C4-2B (cell line): ENCODE measurements at regions not wholly inside any gene's neighbourhood (a gene's known extent, or its start where the extent isn't known, plus 50 kb on each side); places are given as distances from the start of the nearest gene placed in this dataset.
A peak's percentile ranks its signal among the peaks of the same experiment; 100 is the strongest.

Source experiments
- H3K27ac ChIP-seq: fragments of 450-650 bp; 2 replicates; pipeline ENCODE4 v1.5.1; 2017
- ZFX ChIP-seq: fragments of 450-650 bp; IDR thresholded peaks from 2 replicates; pipeline ENCODE4 v1.6.1; 2017
- TF ChIP-seq, protein P1 (sequence below): fragments of 450-650 bp; conservative IDR thresholded peaks from 2 replicates; pipeline ENCODE4 v1.5.1; 2017; ENCODE audit warnings: mild to moderate bottlenecking

DNA sequence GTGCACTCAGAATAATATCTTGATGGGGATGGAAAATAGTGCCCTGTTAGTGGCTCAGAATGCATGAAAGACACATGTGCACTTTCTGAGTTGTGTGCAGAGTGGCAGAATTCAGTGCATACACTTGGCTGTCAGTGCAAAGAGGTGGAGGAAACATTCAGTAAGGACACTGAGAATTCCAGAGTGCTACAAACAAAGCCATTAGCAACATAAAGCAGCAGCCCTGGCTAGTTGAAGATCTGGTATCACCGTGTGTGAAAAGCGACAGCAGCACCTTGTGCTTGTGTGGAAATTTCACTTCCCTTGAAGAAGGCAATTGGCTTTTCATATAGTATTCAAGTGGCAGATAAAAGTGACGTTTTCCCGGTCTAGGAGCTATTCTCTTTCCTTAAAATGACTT lies 810.4 kb downstream of the TRIML1 start:
- TF ChIP-seq, protein P1, sequence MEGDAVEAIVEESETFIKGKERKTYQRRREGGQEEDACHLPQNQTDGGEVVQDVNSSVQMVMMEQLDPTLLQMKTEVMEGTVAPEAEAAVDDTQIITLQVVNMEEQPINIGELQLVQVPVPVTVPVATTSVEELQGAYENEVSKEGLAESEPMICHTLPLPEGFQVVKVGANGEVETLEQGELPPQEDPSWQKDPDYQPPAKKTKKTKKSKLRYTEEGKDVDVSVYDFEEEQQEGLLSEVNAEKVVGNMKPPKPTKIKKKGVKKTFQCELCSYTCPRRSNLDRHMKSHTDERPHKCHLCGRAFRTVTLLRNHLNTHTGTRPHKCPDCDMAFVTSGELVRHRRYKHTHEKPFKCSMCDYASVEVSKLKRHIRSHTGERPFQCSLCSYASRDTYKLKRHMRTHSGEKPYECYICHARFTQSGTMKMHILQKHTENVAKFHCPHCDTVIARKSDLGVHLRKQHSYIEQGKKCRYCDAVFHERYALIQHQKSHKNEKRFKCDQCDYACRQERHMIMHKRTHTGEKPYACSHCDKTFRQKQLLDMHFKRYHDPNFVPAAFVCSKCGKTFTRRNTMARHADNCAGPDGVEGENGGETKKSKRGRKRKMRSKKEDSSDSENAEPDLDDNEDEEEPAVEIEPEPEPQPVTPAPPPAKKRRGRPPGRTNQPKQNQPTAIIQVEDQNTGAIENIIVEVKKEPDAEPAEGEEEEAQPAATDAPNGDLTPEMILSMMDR: no peak
- TF ChIP-seq ZFX: no peak

DNA sequence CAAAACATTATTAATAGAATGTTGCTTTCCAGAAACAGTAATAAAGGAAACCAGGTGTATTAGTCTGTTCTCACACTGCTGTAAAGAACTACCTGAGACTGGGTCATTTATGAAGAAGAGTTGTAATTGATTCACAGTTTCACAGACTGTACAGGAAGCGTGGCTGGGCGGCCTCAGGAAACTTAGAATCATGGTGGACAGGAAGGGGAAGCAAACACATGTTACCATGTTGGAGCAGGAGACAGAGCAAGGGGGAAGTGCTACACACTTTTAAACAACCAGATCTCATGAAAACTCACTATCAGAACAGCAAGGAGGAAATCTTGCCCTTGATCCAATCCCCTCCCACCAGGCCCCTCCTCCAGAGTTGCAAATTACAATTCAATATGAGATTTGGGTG lies 815.8 kb downstream of the TRIML1 start:
- no peak overlapping the region for H3K27ac ChIP-seq
- TF ChIP-seq, protein P1: no peak
- no peak for TF ChIP-seq ZFX

More for the DNA sequence above, 810.4 kb downstream of the TRIML1 start:
- H3K27ac ChIP-seq: no peak overlapping the region

- TF ChIP-seq ZFX: no peak
- TF ChIP-seq, protein P1: no peak
- no peak overlapping the region for H3K27ac ChIP-seq
Measured at GRCh38 chr4:188956566-188956965, 817.3 kb downstream of the TRIML1 start.

GRCh38 chr4:188958346-188958745 lies 819.1 kb downstream of the TRIML1 start:
- H3K27ac ChIP-seq: no peak overlapping the region
- TF ChIP-seq, protein P1: no peak
- TF ChIP-seq ZFX: no peak

DNA sequence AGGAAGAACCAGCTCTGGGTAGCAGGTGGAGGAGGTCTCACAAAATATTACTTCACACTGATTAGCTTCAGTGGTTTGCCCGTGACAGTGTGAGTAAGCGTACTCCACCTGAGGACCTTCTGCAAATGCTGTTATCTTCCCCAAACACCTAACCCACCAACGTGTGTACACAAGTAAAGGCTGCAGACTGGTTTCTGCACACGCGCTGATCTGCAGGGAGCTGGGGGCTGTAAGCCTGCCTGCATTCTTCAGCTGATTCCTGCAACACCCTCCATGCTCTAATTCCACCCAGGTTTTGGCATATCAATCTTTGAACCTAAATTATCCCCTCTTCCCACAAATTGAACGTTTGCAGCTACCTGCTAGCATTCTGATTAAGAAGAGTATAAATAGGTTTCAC lies 820.2 kb downstream of the TRIML1 start:
- TF ChIP-seq ZFX: no peak
- TF ChIP-seq, protein P1: no peak
- no peak overlapping the region for H3K27ac ChIP-seq

GRCh38 chr4:188960411-188961093 lies 821.3 kb downstream of the TRIML1 start:
- H3K27ac ChIP-seq: no peak overlapping the region
- no peak for TF ChIP-seq ZFX
- TF ChIP-seq, protein P1: no peak

GRCh38 chr4:188971125-188971524 lies 831.9 kb downstream of the TRIML1 start:
- no peak for TF ChIP-seq ZFX
- TF ChIP-seq, protein P1: peak; percentile 64
- no peak overlapping the region for H3K27ac ChIP-seq
